ENCODE measurements at regions not wholly inside any gene's neighbourhood (a gene's known extent, or its start where the extent isn't known, plus 50 kb on each side); places are given as distances from the start of the nearest gene placed in this dataset.

DNA sequence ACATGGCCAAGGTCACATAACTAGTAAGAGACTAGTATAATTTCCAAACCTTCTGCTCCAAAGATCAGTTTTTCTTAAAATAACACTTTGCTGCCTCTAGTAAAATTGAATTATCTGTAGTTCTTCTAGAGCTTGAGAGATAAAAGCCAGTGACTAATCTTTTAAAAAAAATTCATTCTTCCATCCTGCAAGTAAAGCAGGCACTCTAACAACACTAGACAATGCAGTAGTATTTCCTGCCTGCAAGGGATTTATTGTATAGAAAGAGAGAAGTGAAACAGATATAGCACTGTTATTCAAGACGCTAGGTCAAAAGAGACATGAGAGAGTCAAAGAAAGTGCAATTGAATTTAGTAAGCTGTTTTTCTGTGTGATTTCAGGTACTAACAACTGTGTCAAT is 159.5 kb upstream of the TBC1D5 start:
- H3K27me3 Mint-ChIP-seq: peaks cover 3% of the 10 kb centered on the region
- no peaks in the 10 kb centered on the region for H3K36me3 Mint-ChIP-seq (ENCODE audit: low read depth)
- ChIA-PET POLR2A (no interaction called here), CTCF (no interaction called here)
- intact Hi-C loops (cut with micrococcal nuclease): no loop called here
- DNase-seq: no peak
- no peak overlapping the region for H3K4me3 Mint-ChIP-seq
- peaks cover 14% of the 10 kb centered on the region for H3K4me1 Mint-ChIP-seq
- no peak for TF ChIP-seq CTCF (IDR thresholded peaks at IDR 0.05)
- no peak overlapping the region for H3K27ac Mint-ChIP-seq
- ATAC-seq (ENCODE audit: low read depth): peak; percentile 61
- no peaks in the 10 kb centered on the region for H3K9me3 Mint-ChIP-seq

DNA sequence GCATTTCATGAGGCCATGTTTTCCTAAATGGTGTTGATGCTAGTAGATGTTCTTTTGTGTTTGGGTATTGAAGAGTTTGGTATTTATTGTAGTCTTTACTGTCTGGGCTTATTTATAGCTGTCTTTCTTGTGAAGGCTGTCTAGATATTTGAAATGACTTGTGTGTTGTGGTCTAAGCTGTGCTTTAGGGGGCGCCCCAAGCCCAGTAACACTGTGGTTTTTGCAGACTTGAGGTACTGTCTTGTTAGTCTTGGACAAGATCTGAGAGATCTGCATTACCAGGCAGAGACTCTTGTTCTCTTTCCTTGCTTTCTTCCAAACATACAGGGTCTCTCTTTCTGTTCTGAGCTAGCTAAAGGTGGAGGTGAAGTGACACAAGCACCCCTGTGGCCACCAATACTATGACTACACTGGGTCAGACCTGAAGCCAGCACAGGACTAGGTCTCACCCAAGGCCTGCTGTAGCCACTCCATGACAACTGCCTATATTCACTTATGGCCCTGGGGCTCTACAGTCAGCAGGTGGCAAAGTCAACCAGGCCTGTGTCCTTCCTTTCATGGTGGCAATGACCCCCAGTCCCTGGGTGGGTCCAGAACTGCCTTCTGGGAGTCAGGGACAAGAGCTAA is 152.1 kb upstream of the TBC1D5 start:
- POLR2A ChIA-PET: no interaction called here
- no peak overlapping the region for H3K27ac Mint-ChIP-seq
- no peak overlapping the region for H3K4me3 Mint-ChIP-seq
- no peaks in the 10 kb centered on the region for H3K36me3 Mint-ChIP-seq (ENCODE audit: low read depth)
- intact Hi-C loops (cut with micrococcal nuclease): loop anchor here (1.0 to 2.0 kb wide), 2 partner anchors 232 to 495 kb away; no protein-coding TSS in a partner anchor
- no peak for TF ChIP-seq CTCF (IDR thresholded peaks at IDR 0.05)
- no peaks in the 10 kb centered on the region for H3K4me1 Mint-ChIP-seq
- CTCF ChIA-PET: interaction anchor here (1.0 to 2.5 kb wide), 4 partner anchors 400 to 863 kb away, joined by 3 to 15 read pairs (median 12); no protein-coding TSS in a partner anchor
- no peak for DNase-seq
- H3K9me3 Mint-ChIP-seq: peaks cover 7% of the 10 kb centered on the region
- H3K27me3 Mint-ChIP-seq: no peaks in the 10 kb centered on the region
- ATAC-seq (ENCODE audit: low read depth): no peak

- H3K9me3 Mint-ChIP-seq: peaks cover 7% of the 10 kb centered on the region
- intact Hi-C loops (cut with micrococcal nuclease): no loop called here
- no peak for TF ChIP-seq CTCF (IDR thresholded peaks at IDR 0.05)
- ATAC-seq (ENCODE audit: low read depth) (no peak), DNase-seq (no peak)
- no peaks in the 10 kb centered on the region for H3K4me1 Mint-ChIP-seq
- CTCF ChIA-PET: interaction anchor here (1.7 kb wide), 1 partner anchor 496 kb away, joined by 3 read pairs; no protein-coding TSS in a partner anchor
- POLR2A ChIA-PET: no interaction called here
- no peak overlapping the region for H3K27ac Mint-ChIP-seq
- H3K36me3 Mint-ChIP-seq (ENCODE audit: low read depth): no peaks in the 10 kb centered on the region
- H3K4me3 Mint-ChIP-seq: no peak overlapping the region
- H3K27me3 Mint-ChIP-seq: no peaks in the 10 kb centered on the region
These were observed 148.9 kb upstream of the TBC1D5 start for GRCh38 chr3:17891139-17891856.

DNA sequence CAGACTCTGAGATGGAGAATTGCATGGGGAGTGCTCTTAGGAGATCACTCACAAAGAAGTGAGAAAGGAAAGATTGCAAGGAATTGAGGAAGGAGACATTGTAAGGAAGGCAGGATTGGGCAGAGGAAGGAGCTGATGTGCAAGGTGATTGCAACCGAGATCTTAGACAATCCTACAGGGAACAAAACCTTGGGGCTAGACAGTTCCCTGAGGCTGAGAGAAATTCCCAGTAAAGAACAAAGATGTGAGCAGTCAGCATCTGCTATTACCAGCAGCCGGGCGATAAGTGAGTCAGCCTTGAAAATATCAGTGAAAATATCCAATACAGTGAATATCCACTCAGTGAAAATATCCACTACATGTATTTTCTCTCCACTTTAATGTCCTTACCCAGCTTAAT is 143.6 kb upstream of the TBC1D5 start:
- no peak overlapping the region for H3K4me3 Mint-ChIP-seq
- TF ChIP-seq CTCF (IDR thresholded peaks at IDR 0.05): no peak
- no peak overlapping the region for H3K27ac Mint-ChIP-seq
- no peaks in the 10 kb centered on the region for H3K27me3 Mint-ChIP-seq
- ChIA-PET POLR2A (no interaction called here), CTCF (no interaction called here)
- ATAC-seq (ENCODE audit: low read depth): no peak
- DNase-seq: no peak
- H3K4me1 Mint-ChIP-seq: no peaks in the 10 kb centered on the region
- intact Hi-C loops (cut with micrococcal nuclease): no loop called here
- H3K36me3 Mint-ChIP-seq (ENCODE audit: low read depth): no peaks in the 10 kb centered on the region
- no peaks in the 10 kb centered on the region for H3K9me3 Mint-ChIP-seq

- ChIA-PET POLR2A (no interaction called here), CTCF (no interaction called here)
- no peak overlapping the region for H3K4me3 Mint-ChIP-seq
- H3K9me3 Mint-ChIP-seq: no peaks in the 10 kb centered on the region
- TF ChIP-seq CTCF (IDR thresholded peaks at IDR 0.05): no peak
- no peak overlapping the region for H3K27ac Mint-ChIP-seq
- H3K27me3 Mint-ChIP-seq: no peaks in the 10 kb centered on the region
- no peak for ATAC-seq (ENCODE audit: low read depth)
- DNase-seq: no peak
- intact Hi-C loops (cut with micrococcal nuclease): no loop called here
- no peaks in the 10 kb centered on the region for H3K36me3 Mint-ChIP-seq (ENCODE audit: low read depth)
- no peaks in the 10 kb centered on the region for H3K4me1 Mint-ChIP-seq
These were observed 140.6 kb upstream of the TBC1D5 start for GRCh38 chr3:17882981-17883380.
